ENCODE measurements at regions not wholly inside any gene's neighbourhood (a gene's known extent, or its start where the extent isn't known, plus 50 kb on each side); places are given as distances from the start of the nearest gene placed in this dataset.

- TF ChIP-seq, protein P1, sequence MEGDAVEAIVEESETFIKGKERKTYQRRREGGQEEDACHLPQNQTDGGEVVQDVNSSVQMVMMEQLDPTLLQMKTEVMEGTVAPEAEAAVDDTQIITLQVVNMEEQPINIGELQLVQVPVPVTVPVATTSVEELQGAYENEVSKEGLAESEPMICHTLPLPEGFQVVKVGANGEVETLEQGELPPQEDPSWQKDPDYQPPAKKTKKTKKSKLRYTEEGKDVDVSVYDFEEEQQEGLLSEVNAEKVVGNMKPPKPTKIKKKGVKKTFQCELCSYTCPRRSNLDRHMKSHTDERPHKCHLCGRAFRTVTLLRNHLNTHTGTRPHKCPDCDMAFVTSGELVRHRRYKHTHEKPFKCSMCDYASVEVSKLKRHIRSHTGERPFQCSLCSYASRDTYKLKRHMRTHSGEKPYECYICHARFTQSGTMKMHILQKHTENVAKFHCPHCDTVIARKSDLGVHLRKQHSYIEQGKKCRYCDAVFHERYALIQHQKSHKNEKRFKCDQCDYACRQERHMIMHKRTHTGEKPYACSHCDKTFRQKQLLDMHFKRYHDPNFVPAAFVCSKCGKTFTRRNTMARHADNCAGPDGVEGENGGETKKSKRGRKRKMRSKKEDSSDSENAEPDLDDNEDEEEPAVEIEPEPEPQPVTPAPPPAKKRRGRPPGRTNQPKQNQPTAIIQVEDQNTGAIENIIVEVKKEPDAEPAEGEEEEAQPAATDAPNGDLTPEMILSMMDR (conservative IDR thresholded peaks at IDR 0.05; ENCODE audit: low read depth, low read length) = no peak
- no peak for TF ChIP-seq EZH2 (IDR thresholded peaks at IDR 0.05; ENCODE audit: low read length, unreplicated experiment)
Measured at GRCh38 chr5:20348321-20348720, 360.3 kb upstream of the CDH18 start.
